Loucy (cell line): ENCODE measurements at regions not wholly inside any gene's neighbourhood (a gene's known extent, or its start where the extent isn't known, plus 50 kb on each side); places are given as distances from the start of the nearest gene placed in this dataset.

Experiments
- EZH2phosphoT487 ChIP-seq: fragments of 200-600 bp; IDR thresholded peaks from 2 replicates; pipeline ENCODE4 v1.6.1; 2018; ENCODE audit warnings: antibody characterized with exemption, mild to moderate bottlenecking, moderate library complexity, borderline replicate concordance
- TF ChIP-seq, protein P1 (sequence below): fragments of 200-600 bp; sonication (generic); conservative IDR thresholded peaks from 2 replicates; pipeline ENCODE4 v1.5.1; 2014; ENCODE audit warnings: mild to moderate bottlenecking, antibody characterized with exemption, low read length

DNA sequence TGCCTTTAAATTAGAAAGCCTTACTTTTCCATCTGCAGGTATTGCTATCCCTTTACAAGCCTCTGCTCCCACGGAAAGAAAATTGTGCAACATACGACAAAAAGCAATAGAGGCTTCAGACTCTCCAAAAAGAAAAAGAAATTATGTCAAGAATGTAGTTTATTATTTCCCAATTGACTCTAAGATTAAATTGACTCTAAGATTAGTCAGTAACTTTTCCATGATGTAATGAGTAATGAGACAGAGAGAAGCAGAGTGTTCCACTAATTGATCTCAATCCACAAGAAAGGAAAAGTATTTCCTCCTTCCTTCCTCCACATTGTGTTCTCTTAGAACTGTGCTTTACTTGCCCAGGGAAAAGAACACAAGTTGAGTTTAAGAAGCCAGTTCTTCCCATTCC, 345.7 kb upstream of the HS3ST1 start:
- TF ChIP-seq, protein P1, sequence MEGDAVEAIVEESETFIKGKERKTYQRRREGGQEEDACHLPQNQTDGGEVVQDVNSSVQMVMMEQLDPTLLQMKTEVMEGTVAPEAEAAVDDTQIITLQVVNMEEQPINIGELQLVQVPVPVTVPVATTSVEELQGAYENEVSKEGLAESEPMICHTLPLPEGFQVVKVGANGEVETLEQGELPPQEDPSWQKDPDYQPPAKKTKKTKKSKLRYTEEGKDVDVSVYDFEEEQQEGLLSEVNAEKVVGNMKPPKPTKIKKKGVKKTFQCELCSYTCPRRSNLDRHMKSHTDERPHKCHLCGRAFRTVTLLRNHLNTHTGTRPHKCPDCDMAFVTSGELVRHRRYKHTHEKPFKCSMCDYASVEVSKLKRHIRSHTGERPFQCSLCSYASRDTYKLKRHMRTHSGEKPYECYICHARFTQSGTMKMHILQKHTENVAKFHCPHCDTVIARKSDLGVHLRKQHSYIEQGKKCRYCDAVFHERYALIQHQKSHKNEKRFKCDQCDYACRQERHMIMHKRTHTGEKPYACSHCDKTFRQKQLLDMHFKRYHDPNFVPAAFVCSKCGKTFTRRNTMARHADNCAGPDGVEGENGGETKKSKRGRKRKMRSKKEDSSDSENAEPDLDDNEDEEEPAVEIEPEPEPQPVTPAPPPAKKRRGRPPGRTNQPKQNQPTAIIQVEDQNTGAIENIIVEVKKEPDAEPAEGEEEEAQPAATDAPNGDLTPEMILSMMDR, result no peak
- no peak for TF ChIP-seq EZH2phosphoT487
